GM12864 (cell line): ENCODE measurements at regions not wholly inside any gene's neighbourhood (a gene's known extent, or its start where the extent isn't known, plus 50 kb on each side); places are given as distances from the start of the nearest gene placed in this dataset.
"Not testable (repeated sequence)": the region's sequence is repeated elsewhere in the genome, so short reads cannot be mapped to it uniquely, and the experiment has no call there.

Source experiments
- DNase-seq: peaks from one replicate; pipeline ENCODE4 v3.0.0-alpha.2; 2011; ENCODE audit warnings: low read depth
- H3K4me3 ChIP-seq: 2 replicates; pipeline ENCODE4 v1.5.1; 2011; ENCODE audit warnings: mild to moderate bottlenecking, low read depth, low read length, control low read depth
- TF ChIP-seq, protein P1 (sequence below): IDR thresholded peaks from 2 replicates; pipeline ENCODE4 v1.5.1; 2011; ENCODE audit warnings: low read depth, mild to moderate bottlenecking, moderate library complexity, low read length, control low read depth, inconsistent platforms; ENCODE audit errors: missing control alignments

DNA sequence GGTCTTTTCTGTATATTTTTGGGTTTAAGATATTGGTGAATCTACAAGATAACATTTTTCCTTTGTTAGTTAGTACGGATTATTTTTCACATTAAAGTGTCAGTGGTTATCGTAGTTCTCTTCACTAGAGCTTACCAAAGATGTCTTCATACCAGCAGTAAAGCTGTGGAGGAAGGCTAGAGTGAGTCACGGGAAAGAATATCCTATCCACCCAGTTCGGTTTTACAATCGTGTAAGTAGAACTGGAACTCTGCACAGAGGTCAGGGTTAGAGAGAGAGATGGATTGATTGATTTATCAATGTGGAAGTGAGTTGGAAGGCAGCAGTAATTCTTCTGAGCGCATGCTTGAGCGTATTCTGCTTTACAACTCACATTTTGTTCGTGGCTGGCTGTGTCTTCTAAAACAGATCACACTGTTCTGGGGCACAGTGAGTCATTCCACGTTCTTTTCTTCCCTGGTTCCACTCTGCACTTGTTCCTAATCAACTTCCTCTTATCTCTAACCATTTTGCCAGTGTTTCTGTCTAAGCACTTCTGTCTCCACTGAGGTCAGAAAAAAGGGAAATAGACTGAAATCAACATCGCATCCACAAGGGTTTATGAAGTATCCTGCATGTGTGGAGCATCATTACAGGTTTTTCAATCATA is 86.5 kb upstream of the ARRDC3 start:
- TF ChIP-seq, protein P1, sequence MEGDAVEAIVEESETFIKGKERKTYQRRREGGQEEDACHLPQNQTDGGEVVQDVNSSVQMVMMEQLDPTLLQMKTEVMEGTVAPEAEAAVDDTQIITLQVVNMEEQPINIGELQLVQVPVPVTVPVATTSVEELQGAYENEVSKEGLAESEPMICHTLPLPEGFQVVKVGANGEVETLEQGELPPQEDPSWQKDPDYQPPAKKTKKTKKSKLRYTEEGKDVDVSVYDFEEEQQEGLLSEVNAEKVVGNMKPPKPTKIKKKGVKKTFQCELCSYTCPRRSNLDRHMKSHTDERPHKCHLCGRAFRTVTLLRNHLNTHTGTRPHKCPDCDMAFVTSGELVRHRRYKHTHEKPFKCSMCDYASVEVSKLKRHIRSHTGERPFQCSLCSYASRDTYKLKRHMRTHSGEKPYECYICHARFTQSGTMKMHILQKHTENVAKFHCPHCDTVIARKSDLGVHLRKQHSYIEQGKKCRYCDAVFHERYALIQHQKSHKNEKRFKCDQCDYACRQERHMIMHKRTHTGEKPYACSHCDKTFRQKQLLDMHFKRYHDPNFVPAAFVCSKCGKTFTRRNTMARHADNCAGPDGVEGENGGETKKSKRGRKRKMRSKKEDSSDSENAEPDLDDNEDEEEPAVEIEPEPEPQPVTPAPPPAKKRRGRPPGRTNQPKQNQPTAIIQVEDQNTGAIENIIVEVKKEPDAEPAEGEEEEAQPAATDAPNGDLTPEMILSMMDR: no peak
- DNase-seq: no peak
- no peak overlapping the region for H3K4me3 ChIP-seq

DNA sequence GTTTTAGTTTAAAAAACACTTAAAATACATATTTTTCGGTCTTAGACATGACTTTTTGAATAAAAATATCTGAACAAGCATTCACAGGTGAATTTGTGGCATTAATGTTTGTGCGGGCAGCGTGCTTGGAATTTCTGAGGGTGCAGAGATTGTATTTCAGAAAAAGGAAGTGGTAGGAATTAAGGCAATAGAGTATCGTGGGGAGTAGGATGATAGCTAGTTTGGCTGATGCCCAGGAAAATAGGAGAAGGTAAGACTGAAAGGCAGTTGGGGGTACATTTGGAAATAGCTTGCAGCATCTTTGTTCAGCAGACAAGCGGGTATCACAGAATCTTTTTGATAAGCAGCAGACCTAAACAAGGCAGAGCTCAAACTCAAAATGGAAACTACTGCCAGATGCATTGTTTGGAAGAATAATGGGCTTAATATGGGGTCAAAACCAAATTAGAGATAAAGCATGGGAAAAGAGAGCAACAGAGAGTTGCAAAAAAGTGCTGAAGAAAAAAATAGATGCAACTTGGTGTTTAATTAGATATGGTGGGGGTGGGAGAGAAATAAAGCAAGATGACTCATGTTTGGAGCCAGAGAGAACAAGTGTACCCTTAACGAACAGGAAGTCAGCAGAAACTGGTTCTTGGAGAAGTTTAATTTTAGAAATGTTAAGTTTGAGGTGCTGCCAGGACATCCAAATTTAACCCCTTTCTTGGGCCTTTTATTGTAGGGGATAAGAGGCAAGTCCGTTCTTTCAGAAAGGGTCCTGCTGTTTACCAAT is 85.7 kb upstream of the ARRDC3 start:
- DNase-seq: no peak
- TF ChIP-seq, protein P1: no peak
- no peak overlapping the region for H3K4me3 ChIP-seq

DNA sequence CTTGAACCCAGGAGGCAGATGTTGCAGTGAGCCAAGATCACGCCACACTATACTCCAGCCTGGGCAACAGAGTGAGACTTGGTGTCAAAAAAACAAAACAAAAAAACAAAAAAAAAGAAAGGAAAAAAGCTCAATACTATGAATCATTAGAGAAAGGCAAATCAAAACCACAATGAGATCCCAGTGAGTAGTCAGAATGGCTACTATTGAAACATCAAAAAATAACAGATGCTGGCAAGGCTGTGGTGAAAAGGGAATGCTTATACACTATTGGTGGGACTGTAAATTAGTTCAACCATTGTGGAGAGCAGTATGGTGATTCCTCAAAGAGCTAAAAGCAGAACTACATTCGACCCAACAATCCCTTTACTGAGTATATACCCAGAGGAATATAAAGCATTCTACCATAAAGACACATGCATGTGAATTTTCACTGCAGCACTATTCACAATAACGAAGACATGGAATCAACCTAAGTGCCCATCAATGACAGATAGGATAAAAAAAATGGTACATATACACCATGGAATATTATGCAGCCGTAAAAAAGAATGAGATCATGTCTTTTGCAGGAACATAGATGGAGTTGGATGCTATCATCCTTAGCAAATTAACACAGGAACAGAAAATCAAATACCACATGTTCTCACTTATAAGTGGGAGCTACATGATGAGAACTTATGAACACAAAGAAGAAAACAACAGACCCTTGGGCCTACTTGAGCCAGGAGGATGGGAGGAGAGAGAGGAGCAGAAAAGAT is 81.9 kb upstream of the ARRDC3 start:
- no peak overlapping the region for H3K4me3 ChIP-seq
- no peak for DNase-seq
- TF ChIP-seq, protein P1: no peak

DNA sequence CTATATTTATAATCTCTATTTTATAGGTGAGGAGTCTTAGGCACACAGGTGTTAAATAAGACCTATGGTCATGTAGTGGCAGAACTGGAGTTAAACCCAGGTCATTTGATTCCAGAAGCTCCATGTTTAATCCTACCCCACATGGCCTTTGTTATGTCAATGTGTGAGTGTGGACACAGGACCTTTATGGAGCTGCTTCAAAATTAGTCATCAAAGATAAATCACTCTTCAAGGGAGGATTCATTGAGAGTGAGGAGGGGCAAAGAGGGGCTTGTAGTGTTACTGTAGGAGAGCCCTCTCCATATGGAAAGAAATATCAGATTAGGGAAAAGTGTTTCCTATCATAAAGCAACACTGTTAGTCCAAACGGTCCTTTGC is 74.6 kb upstream of the ARRDC3 start:
- TF ChIP-seq, protein P1: no peak
- DNase-seq: no peak
- H3K4me3 ChIP-seq: no peak overlapping the region

DNA sequence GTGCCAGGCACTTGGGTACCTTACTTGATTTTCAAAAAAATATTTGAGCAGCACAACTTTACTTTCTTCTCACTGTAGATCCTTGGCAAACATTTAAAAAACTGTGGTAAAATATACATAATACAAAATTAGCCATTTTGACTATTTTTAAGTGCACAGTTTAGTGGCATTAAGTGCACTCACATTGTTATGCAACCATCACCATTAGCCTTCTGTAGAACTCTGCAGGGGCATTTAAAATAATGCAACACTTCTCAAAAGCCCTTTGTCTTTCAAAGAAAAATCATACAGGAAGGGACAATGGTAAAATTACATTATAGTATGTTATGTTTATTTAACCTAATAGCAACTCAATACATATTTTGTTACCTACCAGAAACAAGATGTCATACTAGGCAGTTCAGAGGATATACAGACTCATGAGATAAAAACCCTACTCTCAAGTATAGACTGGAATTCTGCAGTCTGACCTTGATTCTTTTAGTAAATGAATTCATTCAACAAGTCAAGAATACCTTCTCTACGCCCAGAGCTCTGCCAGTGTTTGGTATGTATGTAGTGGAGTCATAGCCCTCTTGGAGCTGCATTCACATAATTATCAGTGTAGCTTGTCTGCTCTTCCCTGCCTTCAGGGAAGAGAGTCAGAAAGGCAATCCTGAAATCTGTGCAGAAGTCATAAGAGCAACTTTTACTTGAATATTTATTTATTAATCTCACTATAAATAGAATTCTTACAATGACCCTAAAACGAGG is 74.0 kb upstream of the ARRDC3 start:
- H3K4me3 ChIP-seq: no peak overlapping the region
- DNase-seq: no peak
- TF ChIP-seq, protein P1: no peak

DNA sequence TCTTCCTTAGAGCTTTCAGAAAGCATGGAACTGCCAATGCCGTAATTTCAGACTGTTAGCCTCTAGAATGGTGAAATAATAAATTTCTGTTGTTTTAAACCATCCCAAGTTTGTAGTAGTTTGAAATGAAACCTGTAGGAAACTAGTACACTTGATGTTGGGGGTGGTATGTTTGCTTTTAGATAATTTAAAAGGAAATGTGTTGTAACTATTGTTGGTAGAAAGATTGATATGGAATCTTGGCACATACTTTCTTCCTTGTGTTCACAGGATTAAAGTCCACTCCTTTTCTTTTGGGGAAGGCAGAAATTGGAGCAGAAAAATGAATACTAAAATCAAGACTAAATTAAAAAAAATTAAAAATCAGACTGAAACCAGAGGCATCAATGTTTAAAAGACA is 66.0 kb upstream of the ARRDC3 start:
- DNase-seq: no peak
- no peak overlapping the region for H3K4me3 ChIP-seq
- TF ChIP-seq, protein P1: no peak

DNA sequence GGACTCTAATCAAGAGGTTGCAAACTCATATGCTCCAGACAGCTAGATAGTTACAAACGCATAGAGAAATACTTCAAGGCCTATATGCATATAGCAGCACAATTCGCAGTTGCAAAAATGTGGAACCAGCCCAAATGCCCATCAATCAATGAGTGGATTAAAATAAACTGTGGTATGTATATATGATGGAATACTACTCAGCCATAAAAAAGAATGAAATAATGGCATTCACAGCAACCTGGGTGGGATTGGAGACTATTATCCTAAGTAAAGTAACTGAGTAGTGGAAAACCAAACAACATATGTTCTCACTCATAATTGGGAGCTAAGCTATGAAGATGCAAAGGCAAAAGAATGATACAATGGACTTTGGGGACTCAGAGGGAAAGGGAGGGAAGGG is 65.0 kb upstream of the ARRDC3 start:
- not testable (repeated sequence) for H3K4me3 ChIP-seq, DNase-seq

DNA sequence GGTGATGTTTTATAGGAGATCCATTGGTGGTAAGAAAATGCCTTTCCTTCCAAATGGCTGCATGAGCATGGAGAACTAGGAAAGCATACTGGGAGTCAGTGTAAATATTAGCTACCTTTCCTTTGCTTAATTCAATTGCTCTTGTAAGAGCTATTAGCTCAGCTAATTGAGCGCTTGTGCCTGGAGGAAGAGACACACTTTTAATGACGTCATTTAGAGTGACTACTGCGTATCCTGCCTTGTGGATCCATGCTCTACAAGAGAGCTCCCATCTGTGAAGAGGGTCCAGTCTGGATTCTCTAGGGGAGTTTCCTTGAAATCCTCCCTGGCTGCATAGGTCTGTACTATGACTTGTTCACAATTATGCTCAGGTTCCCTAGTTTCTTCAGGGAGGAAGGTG is 63.8 kb upstream of the ARRDC3 start:
- H3K4me3 ChIP-seq, DNase-seq: not testable (repeated sequence)
